SU-DHL-6 (cell line): ENCODE measurements at regions not wholly inside any gene's neighbourhood (a gene's known extent, or its start where the extent isn't known, plus 50 kb on each side); places are given as distances from the start of the nearest gene placed in this dataset.
"Not testable (repeated sequence)": the region's sequence is repeated elsewhere in the genome, so short reads cannot be mapped to it uniquely, and the experiment has no call there.

Experiments used
- H2AFZ ChIP-seq: fragments of 200-600 bp; sonication (generic); 2 replicates; pipeline ENCODE4 v1.6.1; 2014; ENCODE audit warnings: low read depth, mild to moderate bottlenecking, moderate library complexity, mixed read lengths, antibody characterized with exemption, low read length; ENCODE audit not compliant: severe bottlenecking
- H3F3A ChIP-seq: fragments of 200-600 bp; shearing (Covaris generic); 2 replicates; pipeline ENCODE4 v1.6.0; 2016; ENCODE audit warnings: antibody characterized with exemption, mild to moderate bottlenecking; ENCODE audit not compliant: insufficient read depth
- H3K27ac ChIP-seq: fragments of 200-600 bp; sonication (generic); 2 replicates; pipeline ENCODE4 v1.5.1; 2016; ENCODE audit warnings: low read depth, mild to moderate bottlenecking, low read length, moderate library complexity, mixed read lengths
- H3K27me3 ChIP-seq: fragments of 200-600 bp; sonication (generic), shearing (Covaris generic); 2 replicates; pipeline ENCODE4 v1.6.0; 2014; ENCODE audit warnings: mild to moderate bottlenecking, low read length
- H3K36me3 ChIP-seq: fragments of 200-600 bp; sonication (generic); 2 replicates; pipeline ENCODE4 v1.6.1; 2014; ENCODE audit warnings: mild to moderate bottlenecking, low read length, mixed read lengths
- H3K4me2 ChIP-seq: fragments of 300-600, 200-600 bp; shearing (Covaris generic), sonication (generic); 2 replicates; pipeline ENCODE4 v1.6.0; 2014; ENCODE audit warnings: low read length, low read depth, mild to moderate bottlenecking; ENCODE audit not compliant: poor library complexity, severe bottlenecking
- H3K4me3 ChIP-seq: fragments of 200-600 bp; sonication (generic); 2 replicates; pipeline ENCODE4 v1.5.1; 2014; ENCODE audit warnings: antibody characterized with exemption, low read length, mild to moderate bottlenecking, mixed read lengths; ENCODE audit not compliant: insufficient read depth, poor library complexity, severe bottlenecking
- H3K79me2 ChIP-seq: fragments of 200-600 bp; sonication (generic); 2 replicates; pipeline ENCODE4 v1.6.1; 2014; ENCODE audit warnings: mild to moderate bottlenecking, low read length, moderate library complexity; ENCODE audit not compliant: insufficient read depth
- H3K9ac ChIP-seq: fragments of 200-600 bp; sonication (generic); 2 replicates; pipeline ENCODE4 v1.7.0; 2014; ENCODE audit warnings: mild to moderate bottlenecking, low read length
- H3K9me2 ChIP-seq: fragments of 200-600 bp; sonication (generic); replicated peaks from 2 replicates; pipeline ENCODE4 v1.6.1; 2014; ENCODE audit warnings: low read length; ENCODE audit not compliant: insufficient read depth
- H3K9me3 ChIP-seq: fragments of 200-600 bp; sonication (generic); 2 replicates; pipeline ENCODE4 v1.6.1; 2014; ENCODE audit warnings: low read length, mixed read lengths; ENCODE audit not compliant: insufficient read depth
- H4K20me1 ChIP-seq: fragments of 200-600 bp; sonication (generic); 2 replicates; pipeline ENCODE4 v1.6.1; 2014; ENCODE audit warnings: low read depth, mild to moderate bottlenecking, antibody characterized with exemption, low read length, moderate library complexity, mixed read lengths
- CTCF ChIP-seq: fragments of 200-600 bp; sonication (generic); IDR thresholded peaks from one replicate; pipeline ENCODE4 v1.5.1; 2017; ENCODE audit warnings: antibody characterized with exemption, mild to moderate bottlenecking, low read length, moderate library complexity; ENCODE audit not compliant: insufficient read depth, poor library complexity, severe bottlenecking
- EZH2phosphoT487 ChIP-seq: fragments of 200-600 bp; sonication (generic), shearing (Covaris generic); conservative IDR thresholded peaks from 2 replicates; pipeline ENCODE4 v1.6.1; 2018; ENCODE audit warnings: mild to moderate bottlenecking, antibody characterized with exemption, low read length, moderate library complexity, mixed read lengths

- Histone ChIP-seq H3K9me3 (no peaks in the 10 kb centered on the region), H4K20me1 (no peaks in the 10 kb centered on the region), H3K9ac (no peak overlapping the region), H3K36me3 (no peaks in the 10 kb centered on the region), H3F3A (no peaks in the 10 kb centered on the region), H3K27ac (no peak overlapping the region), H3K4me2 (no peak overlapping the region), H2AFZ (no peak overlapping the region), H3K79me2 (no peaks in the 10 kb centered on the region), H3K4me3 (no peak overlapping the region), H3K9me2 (no peaks in the 10 kb centered on the region), H3K27me3 (no peaks in the 10 kb centered on the region)
- no peak for TF ChIP-seq EZH2phosphoT487
- no peak for TF ChIP-seq CTCF
Observed at GRCh38 chr2:31764169-31764568, 183.4 kb upstream of the SRD5A2 start.

- no peak overlapping the region for H3K4me3 ChIP-seq
- H3K27me3 ChIP-seq = no peaks in the 10 kb centered on the region
- H3K4me2 ChIP-seq = no peak overlapping the region
- no peaks in the 10 kb centered on the region for H3K36me3 ChIP-seq
- no peak overlapping the region for H2AFZ ChIP-seq
- no peak overlapping the region for H3K27ac ChIP-seq
- H3K79me2 ChIP-seq = no peaks in the 10 kb centered on the region
- no peaks in the 10 kb centered on the region for H3K9me2 ChIP-seq
- no peaks in the 10 kb centered on the region for H4K20me1 ChIP-seq
- TF ChIP-seq CTCF = no peak
- no peak for TF ChIP-seq EZH2phosphoT487
- no peaks in the 10 kb centered on the region for H3K9me3 ChIP-seq
- no peaks in the 10 kb centered on the region for H3F3A ChIP-seq
- H3K9ac ChIP-seq = no peak overlapping the region
Observed at GRCh38 chr2:31762085-31762484, 181.3 kb upstream of the SRD5A2 start.

- H3K4me2 ChIP-seq, H3K27me3 ChIP-seq, H3K36me3 ChIP-seq, H3F3A ChIP-seq, H3K9me3 ChIP-seq, H3K4me3 ChIP-seq, H3K79me2 ChIP-seq, H3K27ac ChIP-seq, H3K9me2 ChIP-seq, H4K20me1 ChIP-seq, H3K9ac ChIP-seq, H2AFZ ChIP-seq: not testable (repeated sequence)
Observed at GRCh38 chr2:31757351-31757750, 176.6 kb upstream of the SRD5A2 start.

GRCh38 chr2:31748746-31749145 lies 168.0 kb upstream of the SRD5A2 start:
- not testable (repeated sequence) for H4K20me1 ChIP-seq, H3K36me3 ChIP-seq, H3K27ac ChIP-seq, H3K4me3 ChIP-seq, H3K9me3 ChIP-seq, H3K79me2 ChIP-seq, H3F3A ChIP-seq, H3K9me2 ChIP-seq, H3K27me3 ChIP-seq, H3K4me2 ChIP-seq, H3K9ac ChIP-seq, H2AFZ ChIP-seq
